WTC11 (cell line): ENCODE measurements at regions not wholly inside any gene's neighbourhood (a gene's known extent, or its start where the extent isn't known, plus 50 kb on each side); places are given as distances from the start of the nearest gene placed in this dataset.

ENCODE experiments used
- ELF4 ChIP-seq: sonication (generic); formaldehyde crosslinking; IDR thresholded peaks from 2 replicates; pipeline ENCODE4 v1.8.1; 2022; ENCODE audit warnings: low read depth, mild to moderate bottlenecking, moderate library complexity, missing genetic modification reagents
- ESRRA ChIP-seq: sonication (generic); formaldehyde crosslinking; IDR thresholded peaks from 2 replicates; pipeline ENCODE4 v1.8.1; 2022; ENCODE audit warnings: mild to moderate bottlenecking, missing genetic modification reagents, borderline replicate concordance
- MAX ChIP-seq: sonication (generic); formaldehyde crosslinking; IDR thresholded peaks from 2 replicates; pipeline ENCODE4 v1.8.0; 2022; ENCODE audit warnings: mild to moderate bottlenecking, missing genetic modification reagents
- TF ChIP-seq, protein P1 (sequence below): fragments of 200-600 bp; IDR thresholded peaks from 2 replicates; pipeline ENCODE4 v1.8.0; 2022; ENCODE audit warnings: antibody characterized with exemption
- TF ChIP-seq, protein P2 (sequence below): sonication (generic); formaldehyde crosslinking; conservative IDR thresholded peaks from 2 replicates; pipeline ENCODE4 v1.8.1; 2022; ENCODE audit warnings: mild to moderate bottlenecking, missing genetic modification reagents

GRCh38 chr3:68116580-68116979, 462.2 kb upstream of the SUCLG2 start:
- TF ChIP-seq MAX (CRISPR knock-in tag), result no peak
- TF ChIP-seq, protein P1, sequence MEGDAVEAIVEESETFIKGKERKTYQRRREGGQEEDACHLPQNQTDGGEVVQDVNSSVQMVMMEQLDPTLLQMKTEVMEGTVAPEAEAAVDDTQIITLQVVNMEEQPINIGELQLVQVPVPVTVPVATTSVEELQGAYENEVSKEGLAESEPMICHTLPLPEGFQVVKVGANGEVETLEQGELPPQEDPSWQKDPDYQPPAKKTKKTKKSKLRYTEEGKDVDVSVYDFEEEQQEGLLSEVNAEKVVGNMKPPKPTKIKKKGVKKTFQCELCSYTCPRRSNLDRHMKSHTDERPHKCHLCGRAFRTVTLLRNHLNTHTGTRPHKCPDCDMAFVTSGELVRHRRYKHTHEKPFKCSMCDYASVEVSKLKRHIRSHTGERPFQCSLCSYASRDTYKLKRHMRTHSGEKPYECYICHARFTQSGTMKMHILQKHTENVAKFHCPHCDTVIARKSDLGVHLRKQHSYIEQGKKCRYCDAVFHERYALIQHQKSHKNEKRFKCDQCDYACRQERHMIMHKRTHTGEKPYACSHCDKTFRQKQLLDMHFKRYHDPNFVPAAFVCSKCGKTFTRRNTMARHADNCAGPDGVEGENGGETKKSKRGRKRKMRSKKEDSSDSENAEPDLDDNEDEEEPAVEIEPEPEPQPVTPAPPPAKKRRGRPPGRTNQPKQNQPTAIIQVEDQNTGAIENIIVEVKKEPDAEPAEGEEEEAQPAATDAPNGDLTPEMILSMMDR, result no peak
- TF ChIP-seq, protein P2, sequence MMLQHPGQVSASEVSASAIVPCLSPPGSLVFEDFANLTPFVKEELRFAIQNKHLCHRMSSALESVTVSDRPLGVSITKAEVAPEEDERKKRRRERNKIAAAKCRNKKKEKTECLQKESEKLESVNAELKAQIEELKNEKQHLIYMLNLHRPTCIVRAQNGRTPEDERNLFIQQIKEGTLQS (CRISPR knock-in tag), result no peak
- TF ChIP-seq ELF4, result no peak
- TF ChIP-seq ESRRA (CRISPR knock-in tag), result no peak
